OCI-LY3 (cell line): ENCODE measurements at regions not wholly inside any gene's neighbourhood (a gene's known extent, or its start where the extent isn't known, plus 50 kb on each side); places are given as distances from the start of the nearest gene placed in this dataset.

Experiments
- EZH2phosphoT487 ChIP-seq: fragments of 200-600 bp; shearing (Covaris generic); IDR thresholded peaks from 2 replicates; pipeline ENCODE4 v1.6.1; 2018; ENCODE audit warnings: antibody characterized with exemption, mixed run types, low read depth
- TF ChIP-seq, protein P1 (sequence below): fragments of 200-600, 300-600 bp; sonication (generic); IDR thresholded peaks from 2 replicates; pipeline ENCODE4 v1.5.1; 2014; ENCODE audit warnings: antibody characterized with exemption, low read length, low read depth

- TF ChIP-seq, protein P1, sequence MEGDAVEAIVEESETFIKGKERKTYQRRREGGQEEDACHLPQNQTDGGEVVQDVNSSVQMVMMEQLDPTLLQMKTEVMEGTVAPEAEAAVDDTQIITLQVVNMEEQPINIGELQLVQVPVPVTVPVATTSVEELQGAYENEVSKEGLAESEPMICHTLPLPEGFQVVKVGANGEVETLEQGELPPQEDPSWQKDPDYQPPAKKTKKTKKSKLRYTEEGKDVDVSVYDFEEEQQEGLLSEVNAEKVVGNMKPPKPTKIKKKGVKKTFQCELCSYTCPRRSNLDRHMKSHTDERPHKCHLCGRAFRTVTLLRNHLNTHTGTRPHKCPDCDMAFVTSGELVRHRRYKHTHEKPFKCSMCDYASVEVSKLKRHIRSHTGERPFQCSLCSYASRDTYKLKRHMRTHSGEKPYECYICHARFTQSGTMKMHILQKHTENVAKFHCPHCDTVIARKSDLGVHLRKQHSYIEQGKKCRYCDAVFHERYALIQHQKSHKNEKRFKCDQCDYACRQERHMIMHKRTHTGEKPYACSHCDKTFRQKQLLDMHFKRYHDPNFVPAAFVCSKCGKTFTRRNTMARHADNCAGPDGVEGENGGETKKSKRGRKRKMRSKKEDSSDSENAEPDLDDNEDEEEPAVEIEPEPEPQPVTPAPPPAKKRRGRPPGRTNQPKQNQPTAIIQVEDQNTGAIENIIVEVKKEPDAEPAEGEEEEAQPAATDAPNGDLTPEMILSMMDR: no peak
- no peak for TF ChIP-seq EZH2phosphoT487
These were observed 222.2 kb upstream of the NRP1 start for GRCh38 chr10:33556620-33557019.
